BLaER1 treated with 17β-estradiol and CSF1 and Interleukin-3, amounts not matched to agents 10 nM and 100 nM (cell line): ENCODE measurements at regions not wholly inside any gene's neighbourhood (a gene's known extent, or its start where the extent isn't known, plus 50 kb on each side); places are given as distances from the start of the nearest gene placed in this dataset.

Source experiments
- H3K27ac ChIP-seq, 11 experiments: shearing (Covaris generic); formaldehyde crosslinking; 2 replicates each; pipeline ENCODE4 v1.8.1; 2022
- H3K27me3 ChIP-seq, 11 experiments: shearing (Covaris generic); formaldehyde crosslinking; 2 replicates each; pipeline ENCODE4 v1.8.1; 2022
- H3K36me3 ChIP-seq, 11 experiments: shearing (Covaris generic); formaldehyde crosslinking; 2 replicates each; pipeline ENCODE4 v1.8.1; 2022
- H3K4me1 ChIP-seq, 10 experiments: shearing (Covaris generic); formaldehyde crosslinking; 2 replicates each; pipeline ENCODE4 v1.8.1; 2022
- H3K4me2 ChIP-seq, 11 experiments: shearing (Covaris generic); formaldehyde crosslinking; 2 replicates each; pipeline ENCODE4 v1.8.1; 2022
- H3K4me3 ChIP-seq, 10 experiments: shearing (Covaris generic); formaldehyde crosslinking; 2 replicates each; pipeline ENCODE4 v1.8.1; 2022
- H3K9ac ChIP-seq, 11 experiments: shearing (Covaris generic); formaldehyde crosslinking; 2 replicates each; pipeline ENCODE4 v1.8.1; 2022
- H3K9me3 ChIP-seq, 11 experiments: shearing (Covaris generic); formaldehyde crosslinking; replicated peaks in 1 of 11; 2 replicates each; pipeline ENCODE4 v1.8.1; 2022
- H4K20me1 ChIP-seq, 11 experiments: shearing (Covaris generic); formaldehyde crosslinking; 2 replicates each; pipeline ENCODE4 v1.8.1; 2022
- Cebpa-rat ChIP-seq, 11 experiments: shearing (Covaris generic); IDR thresholded peaks; 2 replicates each; pipeline ENCODE4 v1.8.1; 2022

GRCh38 chr1:58283388-58284224 is 262.9 kb downstream of the OMA1 start:
- no peak overlapping the region for H3K4me2 ChIP-seq
- no peaks in the 10 kb centered on the region for H3K36me3 ChIP-seq
- H3K4me3 ChIP-seq: no peak overlapping the region
- no peak overlapping the region for H3K9ac ChIP-seq
- no peaks in the 10 kb centered on the region for H4K20me1 ChIP-seq
- no peaks in the 10 kb centered on the region for H3K27me3 ChIP-seq
- TF ChIP-seq Cebpa-rat (IDR thresholded peaks at IDR 0.05): no peak
- no peaks in the 10 kb centered on the region for H3K4me1 ChIP-seq
- H3K27ac ChIP-seq: no peak overlapping the region
- H3K9me3 ChIP-seq: no peaks in the 10 kb centered on the region

GRCh38 chr1:58282623-58283387 is 263.7 kb downstream of the OMA1 start:
- no peaks in the 10 kb centered on the region for H4K20me1 ChIP-seq
- H3K4me3 ChIP-seq: no peak overlapping the region
- no peak overlapping the region for H3K9ac ChIP-seq
- TF ChIP-seq Cebpa-rat (IDR thresholded peaks at IDR 0.05): no peak
- H3K9me3 ChIP-seq: no peaks in the 10 kb centered on the region
- H3K4me2 ChIP-seq: no peak overlapping the region
- H3K4me1 ChIP-seq: no peaks in the 10 kb centered on the region
- no peaks in the 10 kb centered on the region for H3K27me3 ChIP-seq
- H3K36me3 ChIP-seq: no peaks in the 10 kb centered on the region
- H3K27ac ChIP-seq: no peak overlapping the region

DNA sequence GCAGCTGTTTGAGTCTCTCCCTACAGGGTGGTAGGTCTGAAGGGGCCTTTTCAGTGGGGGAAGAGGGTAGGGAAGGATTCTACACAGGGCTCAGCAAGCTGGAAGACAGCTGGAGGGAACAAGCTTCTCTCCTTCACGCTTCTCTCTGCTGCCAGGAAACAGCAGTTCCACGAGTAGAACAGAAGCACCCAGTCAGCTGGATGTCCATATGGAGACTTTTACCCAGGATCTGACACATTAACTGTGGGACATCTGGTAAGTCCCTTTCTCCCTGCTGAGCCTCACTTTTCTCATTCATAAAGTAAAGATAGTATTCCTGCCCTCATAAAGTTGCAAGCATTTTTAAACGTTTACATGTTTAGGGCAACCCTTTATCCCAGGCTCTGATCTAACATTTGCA is 280.3 kb downstream of the OMA1 start:
- H3K36me3 ChIP-seq: no peaks in the 10 kb centered on the region
- H4K20me1 ChIP-seq: no peaks in the 10 kb centered on the region
- no peaks in the 10 kb centered on the region for H3K4me1 ChIP-seq
- H3K4me3 ChIP-seq: no peak overlapping the region
- no peaks in the 10 kb centered on the region for H3K27me3 ChIP-seq
- no peak for TF ChIP-seq Cebpa-rat (IDR thresholded peaks at IDR 0.05)
- H3K4me2 ChIP-seq: no peak overlapping the region
- no peak overlapping the region for H3K9ac ChIP-seq
- H3K9me3 ChIP-seq: no peaks in the 10 kb centered on the region
- no peak overlapping the region for H3K27ac ChIP-seq

- Histone ChIP-seq H3K4me1 (no peaks in the 10 kb centered on the region), H3K27ac (no peak overlapping the region), H3K4me3 (no peak overlapping the region), H3K9me3 (no peaks in the 10 kb centered on the region), H3K27me3 (no peaks in the 10 kb centered on the region), H3K9ac (no peak overlapping the region), H3K4me2 (no peak overlapping the region), H3K36me3 (no peaks in the 10 kb centered on the region), H4K20me1 (no peaks in the 10 kb centered on the region)
- TF ChIP-seq Cebpa-rat (IDR thresholded peaks at IDR 0.05): no peak
These were observed 282.1 kb downstream of the OMA1 start for GRCh38 chr1:58264462-58264861.

DNA sequence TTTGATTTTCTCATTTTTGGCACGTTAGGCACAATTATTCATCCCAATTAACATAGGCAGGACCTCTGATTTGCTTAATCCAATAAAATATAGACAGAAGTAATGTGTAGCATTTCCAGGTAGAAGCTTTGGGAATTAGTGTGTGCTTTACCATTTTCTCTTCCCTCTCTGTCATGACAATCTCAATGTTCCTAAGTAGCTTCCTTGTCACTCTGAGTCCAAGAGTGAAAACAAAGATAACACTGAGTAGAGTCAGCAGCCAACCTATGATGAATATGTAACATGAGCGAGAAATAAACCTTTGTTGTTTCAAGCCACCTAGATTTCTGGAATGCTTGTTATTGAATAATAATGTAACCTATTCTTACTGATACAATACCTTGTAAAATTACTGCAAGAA is 283.8 kb downstream of the OMA1 start:
- Histone ChIP-seq H3K36me3 (no peaks in the 10 kb centered on the region), H3K4me1 (no peaks in the 10 kb centered on the region), H4K20me1 (no peaks in the 10 kb centered on the region), H3K27me3 (no peaks in the 10 kb centered on the region), H3K9ac (no peak overlapping the region), H3K27ac (no peak overlapping the region), H3K9me3 (no peaks in the 10 kb centered on the region), H3K4me3 (no peak overlapping the region), H3K4me2 (no peak overlapping the region)
- TF ChIP-seq Cebpa-rat (IDR thresholded peaks at IDR 0.05): no peak

DNA sequence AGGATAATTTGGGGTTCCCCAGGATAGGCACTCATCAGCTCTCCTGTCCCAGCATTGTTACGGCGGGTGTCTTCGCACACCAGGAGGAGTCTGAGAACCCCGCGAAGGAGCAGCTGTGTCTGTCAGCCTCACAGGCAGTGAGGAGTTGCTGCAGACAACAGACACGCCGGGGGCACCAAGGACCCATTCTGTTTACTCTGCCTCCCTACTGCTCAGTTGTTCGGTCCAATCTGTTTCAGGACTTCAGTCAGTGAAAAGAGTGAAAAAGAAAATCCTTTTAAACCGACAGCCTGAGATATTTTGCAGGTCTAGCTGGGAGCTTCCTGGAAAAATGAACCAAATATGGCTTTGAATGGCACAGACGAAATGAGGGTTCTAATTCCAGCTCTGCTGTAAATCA is 288.4 kb downstream of the OMA1 start:
- H4K20me1 ChIP-seq: no peaks in the 10 kb centered on the region
- no peak for TF ChIP-seq Cebpa-rat (IDR thresholded peaks at IDR 0.05)
- no peaks in the 10 kb centered on the region for H3K36me3 ChIP-seq
- H3K27ac ChIP-seq: no peak overlapping the region
- no peak overlapping the region for H3K4me3 ChIP-seq
- H3K9me3 ChIP-seq: peaks cover 0 to 4% (median 0%) of the 10 kb centered on the region in 11 experiments; a peak in 1 of 22 replicates
- H3K27me3 ChIP-seq: no peaks in the 10 kb centered on the region
- H3K4me2 ChIP-seq: no peak overlapping the region
- no peaks in the 10 kb centered on the region for H3K4me1 ChIP-seq
- no peak overlapping the region for H3K9ac ChIP-seq

DNA sequence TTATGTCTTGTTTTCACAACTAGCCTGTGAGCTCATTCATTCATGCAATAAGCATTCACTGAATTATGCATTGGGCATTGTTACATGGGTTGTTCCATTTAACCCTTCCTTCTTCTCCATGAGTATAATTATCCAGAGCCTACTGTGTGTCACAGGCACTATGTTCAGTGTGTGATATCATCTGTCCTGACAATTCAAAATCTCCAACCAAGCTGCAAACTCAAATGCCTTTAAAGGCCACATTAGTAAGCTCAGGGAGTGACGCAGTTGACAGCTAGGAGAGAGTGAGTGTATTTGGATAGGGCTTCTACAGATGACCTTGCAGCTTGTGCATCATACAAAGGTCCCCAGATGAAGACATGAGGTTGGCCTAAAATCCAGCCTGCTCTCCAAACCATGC is 289.5 kb downstream of the OMA1 start:
- Histone ChIP-seq H3K27me3 (no peaks in the 10 kb centered on the region), H3K4me3 (no peak overlapping the region), H3K4me1 (no peaks in the 10 kb centered on the region), H3K27ac (no peak overlapping the region), H4K20me1 (no peaks in the 10 kb centered on the region), H3K9me3 (peaks cover 0 to 4% (median 0%) of the 10 kb centered on the region in 11 experiments; a peak in 1 of 22 replicates), H3K9ac (no peak overlapping the region), H3K36me3 (no peaks in the 10 kb centered on the region), H3K4me2 (no peak overlapping the region)
- no peak for TF ChIP-seq Cebpa-rat (IDR thresholded peaks at IDR 0.05)

GRCh38 chr1:58256546-58256945 is 290.0 kb downstream of the OMA1 start:
- Histone ChIP-seq H3K4me2 (no peak overlapping the region), H3K27me3 (no peaks in the 10 kb centered on the region), H3K27ac (no peak overlapping the region), H3K4me3 (no peak overlapping the region), H3K36me3 (no peaks in the 10 kb centered on the region), H4K20me1 (no peaks in the 10 kb centered on the region), H3K9me3 (peaks cover 0 to 4% (median 0%) of the 10 kb centered on the region in 11 experiments; a peak in 1 of 22 replicates), H3K9ac (no peak overlapping the region), H3K4me1 (peaks cover 0 to 4% (median 0%) of the 10 kb centered on the region in 10 experiments; a peak in 2 of 20 replicates)
- no peak for TF ChIP-seq Cebpa-rat (IDR thresholded peaks at IDR 0.05)

- no peak for TF ChIP-seq Cebpa-rat (IDR thresholded peaks at IDR 0.05)
- H3K9me3 ChIP-seq: peaks cover 0 to 4% (median 0%) of the 10 kb centered on the region in 11 experiments; a peak in 1 of 22 replicates
- no peaks in the 10 kb centered on the region for H3K27me3 ChIP-seq
- no peaks in the 10 kb centered on the region for H4K20me1 ChIP-seq
- H3K27ac ChIP-seq: no peak overlapping the region
- peaks cover 0 to 9% (median 0%) of the 10 kb centered on the region in 10 experiments; a peak in 3 of 20 replicates for H3K4me1 ChIP-seq
- no peaks in the 10 kb centered on the region for H3K36me3 ChIP-seq
- H3K4me2 ChIP-seq: no peak overlapping the region
- H3K4me3 ChIP-seq: no peak overlapping the region
- H3K9ac ChIP-seq: no peak overlapping the region
These were observed 290.5 kb downstream of the OMA1 start for GRCh38 chr1:58256041-58256440.
